B cell (primary cell): ENCODE measurements at regions not wholly inside any gene's neighbourhood (a gene's known extent, or its start where the extent isn't known, plus 50 kb on each side); places are given as distances from the start of the nearest gene placed in this dataset.

ENCODE experiments used
- ATAC-seq: fragments of 200-7000 bp; cut with Tn5 transposase; one replicate; pipeline ENCODE4 v1.10.0; 2021; ENCODE audit warnings: low read depth, mild to moderate bottlenecking, moderate number of reproducible peaks, moderate library complexity
- CTCF ChIA-PET: fragments of 350-600 bp; sonication (Branson Sonifier 250); formaldehyde crosslinking; loops from one replicate; lab custom pipeline; 2021; ENCODE audit warnings: antibody characterized with exemption, inconsistent platforms; lab: Charles Lee
- POLR2A ChIA-PET: fragments of 350-600 bp; sonication (Branson Sonifier 250); formaldehyde crosslinking; loops from one replicate; lab custom pipeline; 2021; ENCODE audit warnings: antibody characterized with exemption; lab: Charles Lee
- DNase-seq: peaks from one replicate; pipeline ENCODE4 v3.0.0; 2013
- H2AFZ ChIP-seq: 2 replicates; pipeline ENCODE4 v1.6.1; 2012; ENCODE audit warnings: mild to moderate bottlenecking, low read depth, low read length; ENCODE audit not compliant: insufficient read depth, poor library complexity, severe bottlenecking
- H3K27ac ChIP-seq, 2 donors: 1 replicate in 1 of 2; 2 replicates in 1 of 2; pipeline ENCODE4 v1.5.1; 2012 to 2013; ENCODE audit warnings: low read length in 2 of 2, mild to moderate bottlenecking in 2 of 2, moderate library complexity in 1 of 2
- H3K27me3 ChIP-seq, 4 experiments: fragments of 200-600 bp in 1 of 4; sonication (generic) in 1 of 4; replicated peaks in 1 of 4; 1 replicate in 2 of 4; 2 replicates in 2 of 4; pipeline versions ENCODE4 v1.6.1 to v1.7.0; 2013 to 2016; ENCODE audit warnings: low read length in 3 of 4, mild to moderate bottlenecking in 2 of 4, mixed read lengths in 1 of 4, moderate library complexity in 1 of 4; ENCODE audit not compliant: insufficient read depth in 4 of 4, control insufficient read depth in 3 of 4; ENCODE audit errors: control extremely low read depth in 1 of 4
- H3K36me3 ChIP-seq, 2 experiments: replicated peaks in 1 of 2; 1 replicate in 1 of 2; 2 replicates in 1 of 2; pipeline versions ENCODE4 v1.6.1 to v1.7.1; 2013; ENCODE audit warnings: low read length in 1 of 2; ENCODE audit not compliant: insufficient read depth in 2 of 2, control insufficient read depth in 1 of 2; ENCODE audit errors: control extremely low read depth in 1 of 2, extremely low read depth in 1 of 2
- H3K4me1 ChIP-seq, 2 donors: fragments of 200-600 bp in 1 of 2; sonication (generic) in 1 of 2; 1 replicate in 1 of 2; 2 replicates in 1 of 2; pipeline versions ENCODE4 v1.5.1 to v1.6.1; 2013 to 2017; ENCODE audit warnings: low read length in 2 of 2; ENCODE audit not compliant: control insufficient read depth in 2 of 2, insufficient read depth in 2 of 2
- H3K4me2 ChIP-seq: replicated peaks from 2 replicates; pipeline ENCODE3; 2012; ENCODE audit warnings: mild to moderate bottlenecking, low read depth, low read length; ENCODE audit not compliant: poor library complexity, severe bottlenecking
- H3K4me3 ChIP-seq, 5 experiments: fragments of 200-600 bp in 1 of 5; sonication (generic) in 1 of 5; 1 replicate in 3 of 5; 2 replicates in 2 of 5; pipeline versions ENCODE4 v1.5.1 to v1.7.0; 2011 to 2016; ENCODE audit warnings: low read length in 4 of 5, mild to moderate bottlenecking in 4 of 5, low read depth in 2 of 5, control low read depth in 1 of 5, moderate library complexity in 1 of 5; ENCODE audit not compliant: insufficient read depth in 1 of 5; ENCODE audit errors: control extremely low read depth in 1 of 5, extremely low read depth in 1 of 5
- H3K79me2 ChIP-seq: fragments of 200-600 bp; sonication (generic); one replicate; pipeline ENCODE4 v1.6.0; 2016; ENCODE audit warnings: low read length; ENCODE audit not compliant: control insufficient read depth, insufficient read depth
- H3K9ac ChIP-seq: fragments of 200-600 bp; sonication (generic); 2 replicates; pipeline ENCODE4 v1.6.1; 2017; ENCODE audit warnings: mild to moderate bottlenecking, low read length, moderate library complexity
- H3K9me3 ChIP-seq, 3 donors: one replicate each; pipeline versions ENCODE4 v1.6.1 to v1.7.1; 2013; ENCODE audit warnings: low read length in 2 of 3; ENCODE audit not compliant: control insufficient read depth in 2 of 3, insufficient read depth in 1 of 3; ENCODE audit errors: control extremely low read depth in 1 of 3
- H4K20me1 ChIP-seq: 2 replicates; pipeline ENCODE4 v1.6.0; 2012; ENCODE audit warnings: mild to moderate bottlenecking, low read length; ENCODE audit not compliant: insufficient read depth, control insufficient read depth, poor library complexity, severe bottlenecking
- H3K27ac Mint-ChIP-seq: one replicate; pipeline ENCODE4 v1.8.0; 2021; ENCODE audit warnings: mixed read lengths
- H3K27me3 Mint-ChIP-seq: one replicate; pipeline ENCODE4 v1.8.0; 2021; ENCODE audit warnings: mixed read lengths
- H3K4me1 Mint-ChIP-seq: one replicate; pipeline ENCODE4 v1.8.0; 2021; ENCODE audit warnings: mixed read lengths
- H3K4me3 Mint-ChIP-seq: one replicate; pipeline ENCODE4 v1.8.0; 2021; ENCODE audit warnings: mixed read lengths
- H3K9me3 Mint-ChIP-seq: one replicate; pipeline ENCODE4 v1.8.0; 2022; ENCODE audit warnings: mixed read lengths; ENCODE audit not compliant: insufficient read depth
- EZH2 ChIP-seq: IDR thresholded peaks from 2 replicates; pipeline ENCODE4 v1.6.1; 2012; ENCODE audit warnings: borderline replicate concordance, low read depth, mild to moderate bottlenecking, moderate library complexity, low read length; ENCODE audit not compliant: insufficient read depth, poor library complexity, severe bottlenecking
- WGBS: methylation state at CpG from one replicate; pipeline ENCODE4 v1.1.5; 2013; ENCODE audit warnings: missing lambda C conversion rate; ENCODE audit not compliant: insufficient coverage; 5-methylcytosine and 5-hydroxymethylcytosine counted together
- intact Hi-C: fragments of 100-400 bp; cut with micrococcal nuclease; formaldehyde crosslinking; loops from one replicate; pipeline ENCODE4 v1.10.0; 2022
- TF ChIP-seq, protein P1 (sequence below): fragments of 200-600 bp; IDR thresholded peaks from one replicate; pipeline ENCODE4 v1.8.0; 2022; ENCODE audit warnings: antibody characterized with exemption, mild to moderate bottlenecking

DNA sequence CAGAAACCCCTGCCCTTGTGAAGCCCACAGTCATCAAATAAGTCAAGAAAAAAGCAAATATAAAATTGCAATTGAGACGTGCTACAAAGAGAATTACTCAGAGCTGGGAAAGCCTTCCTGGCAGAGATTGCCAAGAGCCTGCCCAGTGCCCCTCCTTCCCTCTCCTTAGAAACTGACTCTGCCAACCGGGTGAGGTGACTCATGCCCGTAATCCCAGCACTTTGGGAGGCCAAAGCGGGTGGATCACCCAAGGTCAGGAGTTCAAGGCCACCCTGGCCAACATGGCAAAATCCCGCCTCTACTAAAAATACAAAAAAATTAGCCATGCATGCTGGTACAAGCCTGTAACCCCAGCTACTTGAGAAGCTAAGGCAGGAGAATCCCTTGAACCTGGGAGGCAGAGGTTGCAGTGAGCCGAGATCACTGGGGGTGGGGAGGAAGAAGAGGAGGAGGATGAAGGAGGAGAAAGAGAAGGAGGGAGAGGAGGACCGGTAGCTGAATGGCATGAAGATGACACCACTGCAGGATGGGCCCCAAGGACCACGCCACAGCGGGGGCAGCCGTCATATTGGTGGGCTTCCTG is 76.1 kb upstream of the RTL6 start:
- DNase-seq (no peak), ATAC-seq (no peak)
- Histone ChIP-seq H4K20me1 (no peaks in the 10 kb centered on the region), H3K79me2 (no peaks in the 10 kb centered on the region), H3K36me3 (no peaks in the 10 kb centered on the region), H3K4me1 (no peaks in the 10 kb centered on the region), H3K4me3 (no peak overlapping the region), H3K9me3 (peaks cover 0 to 6% (median 0%) of the 10 kb centered on the region in 3 donors), H3K9ac (no peak overlapping the region), H3K27ac (no peak overlapping the region), H3K27me3 (no peaks in the 10 kb centered on the region), H2AFZ (no peak overlapping the region), H3K4me2 (no peak overlapping the region)
- CTCF ChIA-PET = no interaction called here
- no peak for TF ChIP-seq EZH2
- TF ChIP-seq, protein P1, sequence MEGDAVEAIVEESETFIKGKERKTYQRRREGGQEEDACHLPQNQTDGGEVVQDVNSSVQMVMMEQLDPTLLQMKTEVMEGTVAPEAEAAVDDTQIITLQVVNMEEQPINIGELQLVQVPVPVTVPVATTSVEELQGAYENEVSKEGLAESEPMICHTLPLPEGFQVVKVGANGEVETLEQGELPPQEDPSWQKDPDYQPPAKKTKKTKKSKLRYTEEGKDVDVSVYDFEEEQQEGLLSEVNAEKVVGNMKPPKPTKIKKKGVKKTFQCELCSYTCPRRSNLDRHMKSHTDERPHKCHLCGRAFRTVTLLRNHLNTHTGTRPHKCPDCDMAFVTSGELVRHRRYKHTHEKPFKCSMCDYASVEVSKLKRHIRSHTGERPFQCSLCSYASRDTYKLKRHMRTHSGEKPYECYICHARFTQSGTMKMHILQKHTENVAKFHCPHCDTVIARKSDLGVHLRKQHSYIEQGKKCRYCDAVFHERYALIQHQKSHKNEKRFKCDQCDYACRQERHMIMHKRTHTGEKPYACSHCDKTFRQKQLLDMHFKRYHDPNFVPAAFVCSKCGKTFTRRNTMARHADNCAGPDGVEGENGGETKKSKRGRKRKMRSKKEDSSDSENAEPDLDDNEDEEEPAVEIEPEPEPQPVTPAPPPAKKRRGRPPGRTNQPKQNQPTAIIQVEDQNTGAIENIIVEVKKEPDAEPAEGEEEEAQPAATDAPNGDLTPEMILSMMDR = no peak
- no peak overlapping the region for H3K27ac Mint-ChIP-seq
- WGBS = 79% methylated on average over 9 of the region's 10 CpGs
- no peak overlapping the region for H3K4me3 Mint-ChIP-seq
- intact Hi-C loops = no loop called here
- no peaks in the 10 kb centered on the region for H3K9me3 Mint-ChIP-seq
- peaks cover 16% of the 10 kb centered on the region for H3K27me3 Mint-ChIP-seq
- POLR2A ChIA-PET = no interaction called here
- H3K4me1 Mint-ChIP-seq = no peaks in the 10 kb centered on the region

DNA sequence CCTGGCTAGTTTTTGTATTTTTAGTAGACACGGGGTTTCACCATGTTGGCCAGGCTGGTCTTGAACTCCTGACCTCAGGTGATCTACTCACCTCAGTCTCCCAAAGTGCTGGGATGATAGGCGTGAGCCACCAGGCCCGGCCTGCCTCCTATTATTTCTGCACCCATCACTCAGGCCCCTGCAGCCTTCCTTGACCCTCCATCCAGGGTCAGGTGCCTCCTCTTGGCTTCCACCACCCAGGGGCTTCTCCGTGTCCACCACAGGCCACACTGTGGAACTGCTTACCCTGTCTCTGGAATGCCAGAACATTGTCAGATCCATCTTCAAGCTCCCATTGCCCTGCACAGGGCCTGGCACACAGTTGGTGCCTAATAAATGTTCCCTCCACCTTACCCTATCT is 75.4 kb upstream of the RTL6 start:
- CTCF ChIA-PET = no interaction called here
- peaks cover 0 to 6% (median 0%) of the 10 kb centered on the region in 3 donors for H3K9me3 ChIP-seq
- H3K9ac ChIP-seq = no peak overlapping the region
- no peak overlapping the region for H3K27ac ChIP-seq
- WGBS = 86% methylated on average over 3 of the region's 4 CpGs
- TF ChIP-seq, protein P1 = no peak
- no peak for TF ChIP-seq EZH2
- H3K4me2 ChIP-seq = no peak overlapping the region
- Mint-ChIP-seq H3K27ac (no peak overlapping the region), H3K27me3 (peaks cover 18% of the 10 kb centered on the region), H3K4me1 (no peaks in the 10 kb centered on the region), H3K9me3 (no peaks in the 10 kb centered on the region), H3K4me3 (no peak overlapping the region)
- intact Hi-C loops = no loop called here
- no peaks in the 10 kb centered on the region for H3K27me3 ChIP-seq
- POLR2A ChIA-PET = no interaction called here
- H3K4me3 ChIP-seq = no peak overlapping the region
- H3K36me3 ChIP-seq = no peaks in the 10 kb centered on the region
- ATAC-seq (no peak), DNase-seq (no peak)
- H4K20me1 ChIP-seq = no peaks in the 10 kb centered on the region
- no peaks in the 10 kb centered on the region for H3K4me1 ChIP-seq
- H2AFZ ChIP-seq = no peak overlapping the region
- H3K79me2 ChIP-seq = no peaks in the 10 kb centered on the region
